HK-2 (cell line): ENCODE measurements at regions not wholly inside any gene's neighbourhood (a gene's known extent, or its start where the extent isn't known, plus 50 kb on each side); places are given as distances from the start of the nearest gene placed in this dataset.
"Not testable (repeated sequence)": the region's sequence is repeated elsewhere in the genome, so short reads cannot be mapped to it uniquely, and the experiment has no call there.

ENCODE experiments used
- DNase-seq: peaks from one replicate; pipeline ENCODE4 v3.0.0-alpha.2; 2018; ENCODE audit not compliant: unreplicated experiment

- no peak for DNase-seq
These were observed 284.6 kb upstream of the UBE2E3 start for GRCh38 chr2:180695586-180696401.

- no peak for DNase-seq
These were observed 285.7 kb upstream of the UBE2E3 start for GRCh38 chr2:180694445-180695421.

DNA sequence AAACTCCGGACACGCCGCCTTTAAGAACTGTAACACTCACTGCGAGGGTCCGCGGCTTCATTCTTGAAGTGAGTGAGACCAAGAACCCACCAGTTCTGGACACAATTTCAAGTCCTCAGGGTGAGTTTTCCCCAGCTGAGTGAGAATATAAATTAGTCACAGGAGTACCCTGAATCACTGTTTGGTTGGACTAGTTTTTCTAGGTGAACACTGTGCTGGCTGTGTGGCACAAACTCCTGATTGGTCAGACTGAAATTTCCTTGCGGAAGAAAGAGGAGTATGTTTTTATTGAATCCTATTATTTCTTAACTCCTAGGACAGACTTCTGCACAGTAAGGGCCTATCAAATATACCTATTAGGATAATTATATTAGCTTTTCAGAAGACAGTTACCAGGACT is 288.1 kb upstream of the UBE2E3 start:
- no peak for DNase-seq

- DNase-seq: not testable (repeated sequence)
These were observed 288.6 kb upstream of the UBE2E3 start for GRCh38 chr2:180691855-180692223.

DNA sequence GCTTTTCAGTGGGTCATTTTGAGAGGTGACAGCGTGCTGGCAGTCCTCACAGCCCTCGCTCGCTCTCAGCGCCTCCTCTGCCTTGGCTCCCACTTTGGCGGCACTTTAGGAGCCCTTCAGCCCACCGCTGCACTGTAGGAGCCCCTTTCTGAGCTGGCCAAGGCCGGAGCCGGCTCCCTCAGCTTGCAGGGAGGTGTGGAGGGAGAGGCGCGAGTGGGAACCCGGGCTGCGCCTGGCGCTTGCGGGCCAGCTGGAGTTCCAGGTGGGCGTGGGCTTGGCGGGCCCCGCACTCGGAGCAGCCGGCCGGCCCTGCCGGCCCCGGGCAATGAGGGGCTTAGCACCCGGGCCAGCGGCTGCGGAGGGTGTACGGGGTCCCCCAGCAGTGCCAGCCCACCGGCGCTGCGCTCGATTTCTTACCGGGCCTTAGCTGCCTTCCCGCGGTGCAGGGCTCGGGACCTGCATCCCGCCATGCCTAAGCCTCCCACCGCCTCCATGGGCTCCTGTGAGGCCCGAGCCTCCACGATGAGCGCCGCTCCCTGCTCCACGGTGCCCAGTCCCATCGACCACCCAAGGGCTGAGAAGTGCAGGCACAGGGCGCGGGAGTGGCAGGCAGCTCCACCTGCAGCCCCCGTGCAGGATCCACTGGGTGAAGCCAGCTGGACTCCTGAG is 289.1 kb upstream of the UBE2E3 start:
- DNase-seq: not testable (repeated sequence)

- no peak for DNase-seq
These were observed 289.8 kb upstream of the UBE2E3 start for GRCh38 chr2:180690611-180691010.

DNA sequence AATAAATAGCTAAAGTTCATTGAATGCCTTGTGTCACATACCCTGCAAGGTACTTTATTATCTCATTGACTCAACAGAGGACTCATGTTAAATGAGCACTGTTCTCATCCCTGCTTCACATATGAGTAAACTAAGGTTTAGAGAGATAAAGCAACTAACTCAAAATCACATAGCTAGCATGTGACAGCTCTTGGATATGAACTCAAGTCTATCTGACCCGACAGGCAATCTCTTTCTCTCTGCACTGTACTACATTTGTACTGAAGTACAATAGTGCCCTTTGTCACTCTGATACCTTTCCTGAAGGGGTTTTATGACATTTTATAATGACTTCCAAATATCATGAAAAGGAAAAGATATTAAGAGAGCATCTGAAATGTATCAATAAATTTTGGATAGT is 297.5 kb upstream of the UBE2E3 start:
- no peak for DNase-seq

- DNase-seq: no peak
These were observed 300.7 kb upstream of the UBE2E3 start for GRCh38 chr2:180679693-180680092.

DNA sequence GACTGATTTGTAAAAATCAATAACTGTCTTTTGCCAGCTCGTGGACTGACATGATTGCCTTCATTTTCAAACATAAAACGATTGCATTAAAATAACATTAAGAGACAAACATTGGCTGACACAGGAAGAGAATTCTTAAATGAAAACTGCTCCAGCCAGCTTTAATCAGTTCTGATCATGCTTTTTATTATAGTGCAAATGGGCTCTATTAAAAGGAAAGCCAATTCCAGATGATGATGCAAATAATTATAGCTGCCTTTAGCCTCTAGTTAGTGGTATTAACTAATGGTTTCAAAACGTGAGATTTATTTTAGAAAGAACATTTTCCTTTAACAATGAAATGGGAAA is 301.8 kb upstream of the UBE2E3 start:
- no peak for DNase-seq

DNA sequence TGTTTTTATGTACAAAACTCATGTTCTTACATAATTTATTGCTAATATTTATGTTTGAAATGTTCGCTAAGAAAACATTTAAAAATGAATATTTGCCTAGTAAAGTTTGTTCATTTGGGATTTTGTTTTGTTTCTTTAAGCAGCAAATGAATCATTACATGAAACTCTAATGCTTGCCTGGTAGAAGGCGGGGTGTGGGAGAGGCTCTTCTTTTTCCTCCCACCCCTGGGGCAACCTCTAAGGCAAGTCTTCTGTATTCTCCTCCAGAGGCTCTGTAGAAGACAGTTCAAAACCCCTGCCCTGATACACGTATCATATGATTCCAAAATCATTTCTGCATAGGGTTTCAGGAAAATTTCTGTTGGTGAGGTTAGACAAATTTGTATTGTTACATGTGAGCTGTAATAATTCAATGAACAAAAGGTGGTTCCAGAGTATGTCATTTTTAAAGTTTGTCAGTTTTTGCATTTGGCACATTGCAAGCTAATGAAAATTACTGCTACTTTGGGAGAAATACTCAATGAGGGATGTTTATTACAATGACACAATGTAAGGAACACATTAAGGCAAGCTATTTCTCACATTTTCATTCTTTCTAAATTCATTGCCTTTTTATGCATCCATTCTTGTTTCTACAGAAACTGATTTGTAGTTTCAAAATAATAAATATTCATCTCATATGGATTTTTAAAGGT is 302.3 kb upstream of the UBE2E3 start:
- DNase-seq: no peak

DNA sequence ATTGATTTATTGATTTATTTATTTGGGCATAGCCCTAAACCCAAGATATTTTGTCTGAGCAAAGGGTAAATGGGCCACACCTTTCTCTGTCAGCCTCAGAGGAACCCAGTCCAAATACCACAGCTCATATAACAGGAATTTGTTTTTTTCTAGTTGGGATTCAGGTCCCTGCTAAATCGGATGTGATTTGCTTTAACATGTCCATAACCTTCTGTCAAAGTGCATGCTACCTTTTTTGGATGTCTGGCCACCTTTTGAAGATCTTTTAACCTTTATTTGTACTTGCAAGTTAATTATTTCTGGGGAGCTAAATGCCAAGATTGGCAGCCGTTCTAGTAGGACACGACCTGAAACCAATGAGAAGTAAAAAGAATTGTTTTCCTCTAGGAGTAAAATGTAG is 303.2 kb upstream of the UBE2E3 start:
- no peak for DNase-seq

GRCh38 chr2:180676520-180677025 is 303.8 kb upstream of the UBE2E3 start:
- no peak for DNase-seq

GRCh38 chr2:180675170-180675569 is 305.2 kb upstream of the UBE2E3 start:
- DNase-seq: no peak

DNA sequence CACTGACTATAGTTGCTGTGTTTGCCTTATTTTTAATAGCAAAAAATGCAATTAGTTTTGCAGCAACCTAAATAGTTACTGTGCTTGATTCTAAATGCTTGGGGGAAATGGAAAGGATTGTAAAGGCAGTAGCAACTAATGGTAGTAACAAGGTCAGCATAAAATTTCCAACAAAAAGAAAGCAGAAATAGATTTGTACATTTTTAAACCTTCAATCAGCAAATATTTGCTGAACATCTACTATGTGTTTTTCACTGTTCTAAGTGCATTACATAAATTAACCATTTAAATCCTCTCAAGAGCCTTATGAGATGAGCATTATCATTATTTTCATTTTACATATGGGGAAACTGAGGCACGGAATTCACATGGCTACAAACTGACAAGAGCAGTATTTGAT is 308.0 kb upstream of the UBE2E3 start:
- no peak for DNase-seq

- DNase-seq: no peak
These were observed 310.0 kb upstream of the UBE2E3 start for GRCh38 chr2:180670302-180671003.

DNA sequence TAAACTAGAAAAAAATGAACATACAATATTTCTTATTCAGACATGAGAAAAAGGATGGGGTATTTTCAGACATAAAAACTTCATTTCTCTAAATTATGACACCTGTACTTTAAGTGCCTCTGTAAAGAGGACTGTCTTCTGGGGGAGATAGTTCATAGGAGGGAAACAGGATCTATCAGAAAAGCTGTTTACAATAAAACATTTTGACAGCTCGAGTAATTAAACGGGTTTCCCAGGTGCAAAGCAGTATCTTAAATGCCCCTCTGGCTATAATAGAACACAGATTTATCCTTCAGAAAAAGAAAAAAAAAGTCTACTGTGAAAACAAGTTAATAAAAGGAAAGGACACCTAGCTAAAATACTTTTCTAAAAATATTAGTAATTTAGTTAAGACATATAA is 311.4 kb upstream of the UBE2E3 start:
- no peak for DNase-seq

- DNase-seq: no peak
These were observed 315.9 kb upstream of the UBE2E3 start for GRCh38 chr2:180664507-180664906.

DNA sequence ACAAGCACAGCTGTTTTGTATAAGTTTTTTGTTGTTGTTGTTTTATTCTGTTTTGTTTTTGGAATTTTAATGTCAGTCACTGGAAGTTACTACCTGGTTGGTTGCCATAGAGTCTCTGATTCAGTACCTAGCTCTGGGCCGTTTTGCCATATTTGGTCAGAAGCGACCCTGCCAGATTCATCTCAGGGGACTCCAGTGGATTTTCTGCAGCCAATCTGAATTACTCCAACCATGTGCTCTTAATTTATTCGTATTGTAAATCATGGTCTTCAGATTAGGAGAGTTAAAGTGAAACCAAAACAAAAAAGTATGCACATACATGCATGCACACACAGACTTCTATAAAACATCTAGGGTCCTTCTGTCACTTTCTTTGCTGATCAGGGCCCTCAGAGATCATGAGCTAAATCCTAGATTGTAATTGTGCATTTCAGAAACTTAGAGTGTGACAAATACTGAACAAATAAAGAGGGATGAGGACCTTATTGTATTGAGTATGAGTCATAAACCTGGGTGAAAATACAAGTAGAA is 317.4 kb upstream of the UBE2E3 start:
- DNase-seq: no peak

DNA sequence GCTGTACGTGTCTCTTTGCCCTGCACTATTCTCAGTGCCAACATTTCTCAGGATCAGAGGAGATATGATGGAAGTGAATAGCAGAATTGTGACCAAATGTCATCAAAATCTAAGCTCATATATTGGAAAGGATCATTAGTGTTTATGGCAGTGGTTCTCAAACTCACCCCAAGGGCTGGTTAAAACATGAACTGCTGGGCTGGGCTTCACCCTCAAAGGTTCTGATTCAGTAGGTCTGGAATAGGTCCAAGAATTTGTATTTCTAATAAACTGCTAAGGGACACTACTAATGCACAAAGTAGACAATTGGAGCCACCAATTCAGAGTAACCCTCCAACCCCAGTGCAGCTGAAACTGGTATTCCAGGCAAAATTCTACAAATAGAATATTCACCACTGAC is 317.9 kb upstream of the UBE2E3 start:
- DNase-seq: no peak

DNA sequence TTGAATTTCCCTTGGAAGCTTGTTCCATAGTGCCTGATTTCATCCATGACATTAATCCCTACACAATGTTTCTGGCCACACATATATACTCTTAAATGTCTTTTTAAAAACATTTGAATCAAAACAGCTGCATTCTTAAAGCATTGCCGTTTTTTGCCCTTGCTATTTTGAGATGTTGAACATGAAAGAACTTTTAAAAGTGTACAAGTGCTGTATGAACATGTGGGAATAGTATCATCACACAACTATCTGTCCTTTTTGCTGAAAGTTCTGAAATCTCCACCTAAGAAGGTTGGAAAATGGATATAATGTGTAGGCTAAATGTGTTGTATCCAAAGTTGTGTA is 318.7 kb upstream of the UBE2E3 start:
- DNase-seq: no peak
